ENCODE measurements at regions not wholly inside any gene's neighbourhood (a gene's known extent, or its start where the extent isn't known, plus 50 kb on each side); places are given as distances from the start of the nearest gene placed in this dataset.
"Not testable (repeated sequence)": the region's sequence is repeated elsewhere in the genome, so short reads cannot be mapped to it uniquely, and the experiment has no call there.

GRCh38 chr6:125458493-125458892 is 156.7 kb upstream of the HDDC2 start:
- not testable (repeated sequence) for TF ChIP-seq CTCF, POLR2A (IDR thresholded peaks at IDR 0.05)
